GM12878 (cell line): ENCODE measurements at regions not wholly inside any gene's neighbourhood (a gene's known extent, or its start where the extent isn't known, plus 50 kb on each side); places are given as distances from the start of the nearest gene placed in this dataset.

ENCODE experiments used
- CEBPZ ChIP-seq: fragments of 150-350 bp; IDR thresholded peaks from 2 replicates; pipeline ENCODE4 v1.6.1; 2016; ENCODE audit warnings: low read depth, low read length
- IKZF1 ChIP-seq: fragments of 450-650 bp; conservative IDR thresholded peaks from 2 replicates; pipeline ENCODE4 v1.6.1; 2017; ENCODE audit warnings: antibody characterized with exemption, mild to moderate bottlenecking
- MEF2B ChIP-seq: fragments of 450-650 bp; IDR thresholded peaks from 2 replicates; pipeline ENCODE4 v1.6.1; 2018; ENCODE audit warnings: mild to moderate bottlenecking, moderate library complexity; ENCODE audit not compliant: partially characterized antibody, poor library complexity, severe bottlenecking
- RB1 ChIP-seq: fragments of 450-650 bp; formaldehyde crosslinking; IDR thresholded peaks from 2 replicates; pipeline ENCODE4 v1.6.1; 2017; ENCODE audit warnings: mild to moderate bottlenecking, borderline replicate concordance
- RCOR1 ChIP-seq: conservative IDR thresholded peaks from 2 replicates; pipeline ENCODE4 v1.6.1; 2012; ENCODE audit warnings: low read depth, low read length, improper control_type of control experiment
- TF ChIP-seq, protein P1 (sequence below): fragments of 450-650 bp; IDR thresholded peaks from 2 replicates; pipeline ENCODE4 v1.6.1; 2017; ENCODE audit warnings: mild to moderate bottlenecking, moderate library complexity

- TF ChIP-seq CEBPZ (no peak), IKZF1 (no peak), RB1 (no peak), RCOR1 (no peak), MEF2B (no peak)
- TF ChIP-seq, protein P1, sequence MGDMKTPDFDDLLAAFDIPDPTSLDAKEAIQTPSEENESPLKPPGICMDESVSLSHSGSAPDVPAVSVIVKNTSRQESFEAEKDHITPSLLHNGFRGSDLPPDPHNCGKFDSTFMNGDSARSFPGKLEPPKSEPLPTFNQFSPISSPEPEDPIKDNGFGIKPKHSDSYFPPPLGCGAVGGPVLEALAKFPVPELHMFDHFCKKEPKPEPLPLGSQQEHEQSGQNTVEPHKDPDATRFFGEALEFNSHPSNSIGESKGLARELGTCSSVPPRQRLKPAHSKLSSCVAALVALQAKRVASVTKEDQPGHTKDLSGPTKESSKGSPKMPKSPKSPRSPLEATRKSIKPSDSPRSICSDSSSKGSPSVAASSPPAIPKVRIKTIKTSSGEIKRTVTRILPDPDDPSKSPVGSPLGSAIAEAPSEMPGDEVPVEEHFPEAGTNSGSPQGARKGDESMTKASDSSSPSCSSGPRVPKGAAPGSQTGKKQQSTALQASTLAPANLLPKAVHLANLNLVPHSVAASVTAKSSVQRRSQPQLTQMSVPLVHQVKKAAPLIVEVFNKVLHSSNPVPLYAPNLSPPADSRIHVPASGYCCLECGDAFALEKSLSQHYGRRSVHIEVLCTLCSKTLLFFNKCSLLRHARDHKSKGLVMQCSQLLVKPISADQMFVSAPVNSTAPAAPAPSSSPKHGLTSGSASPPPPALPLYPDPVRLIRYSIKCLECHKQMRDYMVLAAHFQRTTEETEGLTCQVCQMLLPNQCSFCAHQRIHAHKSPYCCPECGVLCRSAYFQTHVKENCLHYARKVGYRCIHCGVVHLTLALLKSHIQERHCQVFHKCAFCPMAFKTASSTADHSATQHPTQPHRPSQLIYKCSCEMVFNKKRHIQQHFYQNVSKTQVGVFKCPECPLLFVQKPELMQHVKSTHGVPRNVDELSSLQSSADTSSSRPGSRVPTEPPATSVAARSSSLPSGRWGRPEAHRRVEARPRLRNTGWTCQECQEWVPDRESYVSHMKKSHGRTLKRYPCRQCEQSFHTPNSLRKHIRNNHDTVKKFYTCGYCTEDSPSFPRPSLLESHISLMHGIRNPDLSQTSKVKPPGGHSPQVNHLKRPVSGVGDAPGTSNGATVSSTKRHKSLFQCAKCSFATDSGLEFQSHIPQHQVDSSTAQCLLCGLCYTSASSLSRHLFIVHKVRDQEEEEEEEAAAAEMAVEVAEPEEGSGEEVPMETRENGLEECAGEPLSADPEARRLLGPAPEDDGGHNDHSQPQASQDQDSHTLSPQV: no peak
- TF ChIP-seq, all 136 proteins: peak for 0
Measured at GRCh38 chr6:22764496-22764895, 195.1 kb downstream of the HDGFL1 start (continued).
